Neural progenitor cell (in vitro differentiated cells): ENCODE measurements at regions not wholly inside any gene's neighbourhood (a gene's known extent, or its start where the extent isn't known, plus 50 kb on each side); places are given as distances from the start of the nearest gene placed in this dataset.

Source experiments
- DNase-seq: peaks from one replicate; pipeline ENCODE4 v3.0.0-alpha.2; 2016; ENCODE audit warnings: low spot score
- H2AFZ ChIP-seq: fragments of 200-600 bp; sonication (generic); replicated peaks from 2 replicates; pipeline ENCODE4 v1.6.1; 2016; ENCODE audit warnings: antibody characterized with exemption
- H3F3A ChIP-seq: fragments of 200-600 bp; sonication (generic); 2 replicates; pipeline ENCODE4 v1.6.1; 2016; ENCODE audit warnings: antibody characterized with exemption, low read depth
- H3K27ac ChIP-seq: fragments of 200-600 bp; sonication (generic); 2 replicates; pipeline ENCODE4 v1.5.1; 2016; ENCODE audit warnings: mild to moderate bottlenecking
- H3K27me3 ChIP-seq: fragments of 200-600 bp; sonication (generic); 2 replicates; pipeline ENCODE4 v1.6.1; 2016; ENCODE audit warnings: mild to moderate bottlenecking, moderate library complexity
- H3K36me3 ChIP-seq: fragments of 200-600 bp; sonication (generic); 2 replicates; pipeline ENCODE4 v1.5.1; 2016
- H3K4me1 ChIP-seq: fragments of 200-600 bp; sonication (generic); 2 replicates; pipeline ENCODE4 v1.6.1; 2016; ENCODE audit warnings: mixed run types
- H3K4me2 ChIP-seq: fragments of 200-600 bp; sonication (generic); 2 replicates; pipeline ENCODE4 v1.6.1; 2016
- H3K4me3 ChIP-seq: fragments of 200-600 bp; sonication (generic); 2 replicates; pipeline ENCODE4 v1.5.1; 2016
- H3K79me2 ChIP-seq: fragments of 200-600 bp; sonication (generic); 2 replicates; pipeline ENCODE4 v1.6.1; 2016; ENCODE audit warnings: low read depth
- H3K9ac ChIP-seq: fragments of 200-600 bp; sonication (generic); 2 replicates; pipeline ENCODE4 v1.6.1; 2016
- H3K9me3 ChIP-seq: fragments of 200-600 bp; sonication (generic); 2 replicates; pipeline ENCODE4 v1.5.1; 2016; ENCODE audit warnings: low read depth
- H4K20me1 ChIP-seq: fragments of 200-600 bp; sonication (generic); 2 replicates; pipeline ENCODE4 v1.6.1; 2016; ENCODE audit warnings: low read depth
- H3K27ac Mint-ChIP-seq: 3 replicates; pipeline ENCODE4 v1.8.0; 2021; ENCODE audit warnings: mixed read lengths
- H3K27me3 Mint-ChIP-seq: 2 replicates; pipeline ENCODE4 v1.8.0; 2022; ENCODE audit warnings: low read depth, mild to moderate bottlenecking, inconsistent platforms, moderate library complexity, mixed read lengths; ENCODE audit not compliant: insufficient read depth
- H3K36me3 Mint-ChIP-seq: 3 replicates; pipeline ENCODE4 v1.8.0; 2021; ENCODE audit warnings: mixed read lengths
- H3K4me1 Mint-ChIP-seq: 3 replicates; pipeline ENCODE4 v1.8.0; 2021; ENCODE audit warnings: mixed read lengths
- H3K4me3 Mint-ChIP-seq: 3 replicates; pipeline ENCODE4 v1.8.0; 2021; ENCODE audit warnings: mild to moderate bottlenecking, moderate library complexity, mixed read lengths
- H3K9me3 Mint-ChIP-seq: 3 replicates; pipeline ENCODE4 v1.8.0; 2020; ENCODE audit warnings: mixed read lengths
- CTCF ChIP-seq: fragments of 200-600 bp; sonication (generic); IDR thresholded peaks from 2 replicates; pipeline ENCODE4 v1.5.1; 2017; ENCODE audit warnings: antibody characterized with exemption, mild to moderate bottlenecking
- EZH2 ChIP-seq: fragments of 200-600 bp; sonication (generic); IDR thresholded peaks from 2 replicates; pipeline ENCODE4 v1.6.1; 2017; ENCODE audit warnings: antibody characterized with exemption, mild to moderate bottlenecking, moderate library complexity
- EZH2phosphoT487 ChIP-seq: fragments of 200-600 bp; sonication (generic); IDR thresholded peaks from 2 replicates; pipeline ENCODE4 v1.6.1; 2017; ENCODE audit warnings: antibody characterized with exemption

- Histone ChIP-seq H3K27ac (no peak overlapping the region), H3F3A (no peaks in the 10 kb centered on the region), H3K9me3 (no peaks in the 10 kb centered on the region), H3K79me2 (no peaks in the 10 kb centered on the region), H3K36me3 (no peaks in the 10 kb centered on the region), H4K20me1 (no peaks in the 10 kb centered on the region), H3K4me2 (no peak overlapping the region), H3K4me3 (no peak overlapping the region), H3K4me1 (peaks cover 20% of the 10 kb centered on the region), H3K9ac (no peak overlapping the region), H2AFZ (no peak overlapping the region), H3K27me3 (no peaks in the 10 kb centered on the region)
- Mint-ChIP-seq H3K9me3 (no peaks in the 10 kb centered on the region), H3K36me3 (no peaks in the 10 kb centered on the region), H3K27me3 (no peaks in the 10 kb centered on the region), H3K27ac (no peak overlapping the region), H3K4me3 (no peak overlapping the region), H3K4me1 (peaks cover 21% of the 10 kb centered on the region)
- TF ChIP-seq EZH2phosphoT487 = no peak
- TF ChIP-seq EZH2 = no peak
- no peak for TF ChIP-seq CTCF
- no peak for DNase-seq
Measured at GRCh38 chr2:59746291-59746690, 807.2 kb downstream of the BCL11A start.

- Mint-ChIP-seq H3K27ac (no peak overlapping the region), H3K36me3 (no peaks in the 10 kb centered on the region), H3K4me1 (peaks cover 11% of the 10 kb centered on the region), H3K4me3 (no peak overlapping the region), H3K27me3 (no peaks in the 10 kb centered on the region), H3K9me3 (no peaks in the 10 kb centered on the region)
- Histone ChIP-seq H3F3A (no peaks in the 10 kb centered on the region), H2AFZ (no peak overlapping the region), H3K27me3 (no peaks in the 10 kb centered on the region), H3K4me1 (peaks cover 20% of the 10 kb centered on the region), H3K4me3 (no peak overlapping the region), H3K4me2 (no peak overlapping the region), H4K20me1 (no peaks in the 10 kb centered on the region), H3K27ac (no peak overlapping the region), H3K9me3 (no peaks in the 10 kb centered on the region), H3K79me2 (no peaks in the 10 kb centered on the region), H3K9ac (no peak overlapping the region), H3K36me3 (no peaks in the 10 kb centered on the region)
- DNase-seq = no peak
- TF ChIP-seq EZH2 (no peak), EZH2phosphoT487 (no peak), CTCF (no peak)
Measured at GRCh38 chr2:59745085-59745484, 808.4 kb downstream of the BCL11A start.

- Histone ChIP-seq H3K4me2 (no peak overlapping the region), H3K27ac (no peak overlapping the region), H3F3A (no peaks in the 10 kb centered on the region), H3K9me3 (no peaks in the 10 kb centered on the region), H3K4me1 (peaks cover 20% of the 10 kb centered on the region), H3K4me3 (no peak overlapping the region), H3K9ac (no peak overlapping the region), H2AFZ (no peak overlapping the region), H3K79me2 (no peaks in the 10 kb centered on the region), H4K20me1 (no peaks in the 10 kb centered on the region), H3K36me3 (no peaks in the 10 kb centered on the region), H3K27me3 (no peaks in the 10 kb centered on the region)
- no peak for DNase-seq
- Mint-ChIP-seq H3K36me3 (no peaks in the 10 kb centered on the region), H3K4me1 (peaks cover 11% of the 10 kb centered on the region), H3K27me3 (no peaks in the 10 kb centered on the region), H3K4me3 (no peak overlapping the region), H3K9me3 (no peaks in the 10 kb centered on the region), H3K27ac (no peak overlapping the region)
- TF ChIP-seq EZH2phosphoT487 = no peak
- TF ChIP-seq EZH2 = no peak
- no peak for TF ChIP-seq CTCF
Measured at GRCh38 chr2:59744436-59744835, 809.0 kb downstream of the BCL11A start.

GRCh38 chr2:59741840-59742239, 811.6 kb downstream of the BCL11A start:
- peaks cover 2% of the 10 kb centered on the region for H3K9me3 Mint-ChIP-seq
- H3K4me1 ChIP-seq = no peaks in the 10 kb centered on the region
- no peak for DNase-seq
- H3K4me1 Mint-ChIP-seq = no peaks in the 10 kb centered on the region
- no peaks in the 10 kb centered on the region for H3K79me2 ChIP-seq
- no peak overlapping the region for H3K27ac ChIP-seq
- H2AFZ ChIP-seq = no peak overlapping the region
- TF ChIP-seq EZH2 (no peak), EZH2phosphoT487 (no peak), CTCF (no peak)
- no peaks in the 10 kb centered on the region for H4K20me1 ChIP-seq
- H3K4me3 Mint-ChIP-seq = no peak overlapping the region
- H3K27me3 ChIP-seq = no peaks in the 10 kb centered on the region
- no peak overlapping the region for H3K9ac ChIP-seq
- H3F3A ChIP-seq = no peaks in the 10 kb centered on the region
- H3K4me3 ChIP-seq = no peak overlapping the region
- H3K27me3 Mint-ChIP-seq = no peaks in the 10 kb centered on the region
- no peaks in the 10 kb centered on the region for H3K36me3 ChIP-seq
- no peak overlapping the region for H3K27ac Mint-ChIP-seq
- H3K36me3 Mint-ChIP-seq = no peaks in the 10 kb centered on the region
- H3K4me2 ChIP-seq = no peak overlapping the region
- H3K9me3 ChIP-seq = no peaks in the 10 kb centered on the region
